ENCODE measurements at regions not wholly inside any gene's neighbourhood (a gene's known extent, or its start where the extent isn't known, plus 50 kb on each side); places are given as distances from the start of the nearest gene placed in this dataset.

GRCh38 chr5:135719428-135720063, 114.9 kb upstream of the SLC25A48 start:
- no peak for TF ChIP-seq CTCF (IDR thresholded peaks at IDR 0.05; ENCODE audit: low read length)
- TF ChIP-seq EZH2 (optimal IDR thresholded peaks at IDR 0.05; ENCODE audit: low read depth, low read length), result no peak
